B cell (primary cell): ENCODE measurements at regions not wholly inside any gene's neighbourhood (a gene's known extent, or its start where the extent isn't known, plus 50 kb on each side); places are given as distances from the start of the nearest gene placed in this dataset.

Experiments used
- CTCF ChIP-seq: fragments of 200-600 bp; IDR thresholded peaks from one replicate; pipeline ENCODE4 v1.8.0; 2022; ENCODE audit warnings: antibody characterized with exemption, mild to moderate bottlenecking
- EZH2 ChIP-seq: IDR thresholded peaks from 2 replicates; pipeline ENCODE4 v1.6.1; 2012; ENCODE audit warnings: borderline replicate concordance, low read depth, mild to moderate bottlenecking, moderate library complexity, low read length; ENCODE audit not compliant: insufficient read depth, poor library complexity, severe bottlenecking

- TF ChIP-seq CTCF (no peak), EZH2 (no peak)
Observed at GRCh38 chr3:192986379-192986778, 68.7 kb upstream of the MB21D2 start.
